ENCODE measurements at regions not wholly inside any gene's neighbourhood (a gene's known extent, or its start where the extent isn't known, plus 50 kb on each side); places are given as distances from the start of the nearest gene placed in this dataset.

DNA sequence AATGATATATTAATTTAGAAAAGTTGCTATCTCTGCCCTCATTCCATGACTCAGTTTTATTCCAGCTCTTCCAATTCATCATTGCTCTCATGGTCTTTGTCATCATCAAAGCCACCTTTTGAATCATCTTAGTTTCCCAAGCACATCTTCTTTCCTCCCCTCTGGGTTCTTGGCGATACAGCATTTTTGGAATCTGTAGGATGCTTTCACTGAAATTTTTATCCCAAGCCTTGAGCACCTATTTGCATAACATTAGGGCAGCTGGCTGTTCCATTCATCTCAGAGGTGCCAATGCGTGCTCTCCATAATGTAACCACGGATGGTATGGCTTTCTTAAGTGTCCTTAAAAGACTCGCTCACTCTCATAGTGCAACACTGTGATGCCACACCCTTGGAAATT is 100.4 kb downstream of the SNX5 start:
- TF ChIP-seq, protein P1, sequence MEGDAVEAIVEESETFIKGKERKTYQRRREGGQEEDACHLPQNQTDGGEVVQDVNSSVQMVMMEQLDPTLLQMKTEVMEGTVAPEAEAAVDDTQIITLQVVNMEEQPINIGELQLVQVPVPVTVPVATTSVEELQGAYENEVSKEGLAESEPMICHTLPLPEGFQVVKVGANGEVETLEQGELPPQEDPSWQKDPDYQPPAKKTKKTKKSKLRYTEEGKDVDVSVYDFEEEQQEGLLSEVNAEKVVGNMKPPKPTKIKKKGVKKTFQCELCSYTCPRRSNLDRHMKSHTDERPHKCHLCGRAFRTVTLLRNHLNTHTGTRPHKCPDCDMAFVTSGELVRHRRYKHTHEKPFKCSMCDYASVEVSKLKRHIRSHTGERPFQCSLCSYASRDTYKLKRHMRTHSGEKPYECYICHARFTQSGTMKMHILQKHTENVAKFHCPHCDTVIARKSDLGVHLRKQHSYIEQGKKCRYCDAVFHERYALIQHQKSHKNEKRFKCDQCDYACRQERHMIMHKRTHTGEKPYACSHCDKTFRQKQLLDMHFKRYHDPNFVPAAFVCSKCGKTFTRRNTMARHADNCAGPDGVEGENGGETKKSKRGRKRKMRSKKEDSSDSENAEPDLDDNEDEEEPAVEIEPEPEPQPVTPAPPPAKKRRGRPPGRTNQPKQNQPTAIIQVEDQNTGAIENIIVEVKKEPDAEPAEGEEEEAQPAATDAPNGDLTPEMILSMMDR (IDR thresholded peaks at IDR 0.05): no peak
- TF ChIP-seq POLR2A (IDR thresholded peaks at IDR 0.05; ENCODE audit: low read length) (no peak), RCOR1 (IDR thresholded peaks at IDR 0.05; ENCODE audit: low read depth, low read length) (no peak), PHF8 (IDR thresholded peaks at IDR 0.05; ENCODE audit: borderline replicate concordance, low read depth) (no peak), RAD21 (conservative IDR thresholded peaks at IDR 0.05 in 1 of 2, IDR thresholded peaks at IDR 0.05 in 1 of 2) (no peak)
- TF ChIP-seq, protein P2, sequence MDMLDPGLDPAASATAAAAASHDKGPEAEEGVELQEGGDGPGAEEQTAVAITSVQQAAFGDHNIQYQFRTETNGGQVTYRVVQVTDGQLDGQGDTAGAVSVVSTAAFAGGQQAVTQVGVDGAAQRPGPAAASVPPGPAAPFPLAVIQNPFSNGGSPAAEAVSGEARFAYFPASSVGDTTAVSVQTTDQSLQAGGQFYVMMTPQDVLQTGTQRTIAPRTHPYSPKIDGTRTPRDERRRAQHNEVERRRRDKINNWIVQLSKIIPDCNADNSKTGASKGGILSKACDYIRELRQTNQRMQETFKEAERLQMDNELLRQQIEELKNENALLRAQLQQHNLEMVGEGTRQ (IDR thresholded peaks at IDR 0.05): no peak
